ENCODE measurements at regions not wholly inside any gene's neighbourhood (a gene's known extent, or its start where the extent isn't known, plus 50 kb on each side); places are given as distances from the start of the nearest gene placed in this dataset.

DNA sequence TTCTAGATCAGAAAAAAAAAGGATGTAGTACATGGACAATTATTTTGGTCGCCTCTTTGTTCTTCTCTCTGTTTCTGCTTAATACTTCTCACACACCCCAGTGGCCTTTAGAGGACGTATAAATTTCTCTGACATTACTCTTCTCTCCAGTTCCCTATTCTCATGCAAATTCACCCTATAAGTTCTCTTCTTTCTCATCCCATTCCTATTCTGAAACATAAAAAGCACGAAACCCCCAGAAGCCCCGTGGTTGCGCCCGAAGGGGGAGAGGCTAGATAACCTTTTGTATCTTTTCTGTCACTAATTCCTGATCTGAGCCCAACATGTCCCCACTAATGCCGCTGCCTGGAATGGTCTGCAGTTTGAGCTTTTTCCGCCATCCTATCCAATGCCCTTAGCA lies 136.9 kb downstream of the SKIDA1 start:
- TF ChIP-seq POLR2A (IDR thresholded peaks at IDR 0.05) (no peak), CTCF (IDR thresholded peaks at IDR 0.05) (no peak), EP300 (IDR thresholded peaks at IDR 0.05) (no peak), POLR2AphosphoS5 (IDR thresholded peaks at IDR 0.05) (no peak)
